HG03066 (cell line): ENCODE measurements at regions not wholly inside any gene's neighbourhood (a gene's known extent, or its start where the extent isn't known, plus 50 kb on each side); places are given as distances from the start of the nearest gene placed in this dataset.

Experiments used
- ATAC-seq: cut with Tn5 transposase; IDR thresholded peaks from one replicate; pipeline ENCODE4 v1.9.1; 2021; ENCODE audit warnings: low read depth; ENCODE audit not compliant: unreplicated experiment

DNA sequence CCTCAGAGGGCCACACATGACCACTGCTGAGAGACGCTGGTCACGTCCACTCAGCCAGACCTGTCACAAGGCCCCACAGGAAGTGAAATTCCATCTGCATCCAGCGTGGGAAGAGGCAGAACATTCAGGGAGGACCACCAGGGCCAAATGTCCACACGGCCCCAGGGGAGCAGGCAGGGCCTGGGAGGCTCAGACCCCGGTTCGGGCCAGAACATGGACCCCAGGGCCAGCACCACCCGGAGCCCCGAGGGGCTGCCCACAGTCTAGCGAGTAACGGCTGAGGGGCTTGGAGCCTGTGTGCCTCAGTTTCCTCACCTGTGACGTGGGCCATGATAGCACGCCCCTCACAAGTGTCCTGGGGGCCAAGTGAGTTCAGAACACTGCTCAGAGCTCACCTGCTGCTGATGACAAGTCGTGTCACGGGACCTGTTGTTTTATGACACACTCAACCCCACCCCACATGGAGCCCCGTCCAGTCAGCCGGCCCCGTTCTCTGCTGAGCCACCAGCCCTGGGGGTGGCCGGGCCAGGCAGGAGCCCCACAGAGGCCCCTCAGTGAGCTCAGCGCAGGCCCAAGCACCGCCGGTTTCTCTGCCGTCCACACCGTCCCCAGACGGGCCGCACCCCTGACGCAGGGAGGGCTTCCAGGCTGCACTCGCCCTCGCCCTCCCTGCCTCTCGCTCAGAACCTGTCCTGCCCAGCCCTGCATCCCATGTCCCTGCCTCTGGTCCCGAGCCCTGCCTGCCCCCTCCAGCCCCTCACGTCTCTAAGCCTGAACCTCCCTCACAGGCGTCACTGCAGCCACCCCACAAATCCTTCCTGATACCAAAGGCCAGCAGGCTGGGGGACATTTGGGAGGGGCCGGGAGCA, 79.5 kb upstream of the GALNT9 start:
- ATAC-seq: no peak

DNA sequence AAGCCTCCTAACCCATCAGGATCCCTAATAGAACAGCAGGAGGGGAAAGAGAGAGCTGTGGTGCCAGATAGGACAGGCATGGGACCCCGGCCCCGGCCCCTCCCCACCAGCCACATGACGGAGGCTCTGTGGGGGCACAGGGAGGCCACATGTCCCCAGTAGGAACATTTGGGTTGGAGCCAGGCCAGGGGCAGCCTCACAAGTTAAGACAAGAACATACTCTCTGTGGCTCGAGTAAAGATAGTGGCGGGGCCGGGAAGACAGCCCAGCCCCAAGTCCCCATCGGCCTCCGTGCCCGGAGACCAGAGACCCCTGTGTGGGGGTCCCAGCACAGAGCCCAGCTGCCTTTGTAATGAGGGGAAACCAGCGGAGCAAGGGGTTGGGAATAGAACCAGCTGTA, 78.6 kb upstream of the GALNT9 start:
- ATAC-seq: no peak

DNA sequence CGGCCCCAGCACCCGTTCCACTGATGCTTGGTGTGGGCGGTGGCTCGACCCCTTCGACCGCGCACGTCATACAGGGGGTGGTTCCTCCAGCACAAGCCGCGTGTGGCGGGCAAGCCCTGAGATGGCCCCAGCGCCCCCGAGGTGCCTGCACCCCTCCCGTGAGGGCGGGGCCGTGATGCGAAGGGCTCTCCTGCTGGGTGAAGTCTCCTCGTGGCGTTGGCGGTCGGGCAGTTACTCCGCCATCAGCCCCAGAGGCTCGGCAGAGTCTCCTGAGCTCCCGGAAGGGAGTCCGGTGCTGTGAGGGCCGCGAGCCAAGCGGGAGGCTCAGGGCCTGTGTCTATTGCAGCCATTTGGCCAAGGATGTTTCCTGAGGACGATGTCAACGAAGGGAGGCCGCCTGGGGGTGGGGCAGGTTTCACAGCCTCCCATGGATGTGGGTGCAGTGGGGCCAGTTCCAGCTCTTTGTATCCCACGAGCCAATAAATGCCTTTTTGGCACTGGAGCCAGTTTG, 78.1 kb upstream of the GALNT9 start:
- no peak for ATAC-seq

DNA sequence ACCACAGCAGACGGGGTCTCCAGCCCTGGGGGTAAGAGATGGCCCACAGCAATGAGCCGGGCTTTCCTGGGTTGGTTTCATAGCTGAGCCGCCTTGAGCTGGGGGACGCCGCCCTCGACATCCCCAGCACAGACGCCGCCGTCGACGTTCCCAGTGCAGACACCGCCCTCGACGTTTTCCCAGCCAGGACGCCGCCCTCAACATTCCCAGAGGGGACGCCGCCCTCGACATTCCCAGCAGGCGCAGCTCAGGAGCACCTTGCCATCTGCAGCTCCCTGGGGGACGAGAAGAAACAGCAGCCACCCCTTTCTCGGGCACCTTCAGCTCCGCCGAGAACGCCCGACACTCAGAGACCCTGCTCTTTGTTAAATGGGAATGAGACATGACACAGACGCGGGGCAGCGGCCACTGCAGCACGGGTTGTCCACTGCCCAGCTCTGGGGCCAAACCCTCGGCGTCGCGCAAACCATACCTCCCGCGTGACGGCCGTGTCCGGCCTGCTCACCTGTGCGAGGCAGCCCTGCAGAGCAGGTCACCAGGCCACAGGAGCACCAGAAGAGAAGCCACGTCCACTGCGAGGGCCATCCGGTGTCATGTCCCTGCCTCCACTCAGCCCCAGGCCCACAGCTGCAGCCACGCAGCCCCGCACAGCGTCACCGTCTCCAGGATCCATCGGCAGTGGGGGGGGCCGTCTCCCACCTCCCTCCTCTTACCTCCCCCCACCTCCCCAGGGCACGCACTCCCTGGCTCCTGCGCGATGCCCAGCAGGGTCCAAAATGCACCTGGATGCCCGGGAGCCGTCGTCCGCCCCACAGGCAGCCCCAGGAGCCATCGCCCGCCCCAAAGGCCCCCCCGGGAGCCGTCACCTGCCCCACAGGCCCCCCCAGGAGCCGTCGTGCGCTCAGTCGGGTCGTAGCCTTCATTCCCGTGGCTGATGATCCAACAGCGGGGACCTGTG, 77.4 kb upstream of the GALNT9 start:
- no peak for ATAC-seq

DNA sequence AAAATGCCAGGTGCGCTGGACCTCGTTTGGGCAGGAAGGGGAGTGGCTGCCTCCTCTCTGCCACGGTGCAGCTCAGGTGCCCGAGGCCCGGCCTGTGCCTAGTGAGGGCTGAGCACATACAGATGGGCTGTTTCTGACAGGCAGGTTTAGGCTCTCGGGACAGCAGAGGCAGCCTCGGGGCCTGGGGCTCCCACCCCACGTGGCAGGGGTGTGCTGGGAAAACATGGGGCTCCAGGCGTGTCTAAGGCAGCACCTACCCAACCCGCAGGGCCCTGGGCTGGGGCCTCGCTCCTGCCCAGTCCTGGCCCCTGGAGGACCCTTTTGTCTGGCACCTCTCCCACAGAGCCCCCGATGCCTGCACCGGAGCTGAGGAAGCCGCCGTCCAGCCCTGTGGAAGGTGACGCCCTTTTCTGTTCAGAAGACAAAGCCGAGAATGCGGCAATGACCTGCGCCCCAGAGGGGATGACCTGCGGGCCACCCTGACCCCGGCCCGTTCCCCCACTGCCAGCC, 76.4 kb upstream of the GALNT9 start:
- no peak for ATAC-seq

DNA sequence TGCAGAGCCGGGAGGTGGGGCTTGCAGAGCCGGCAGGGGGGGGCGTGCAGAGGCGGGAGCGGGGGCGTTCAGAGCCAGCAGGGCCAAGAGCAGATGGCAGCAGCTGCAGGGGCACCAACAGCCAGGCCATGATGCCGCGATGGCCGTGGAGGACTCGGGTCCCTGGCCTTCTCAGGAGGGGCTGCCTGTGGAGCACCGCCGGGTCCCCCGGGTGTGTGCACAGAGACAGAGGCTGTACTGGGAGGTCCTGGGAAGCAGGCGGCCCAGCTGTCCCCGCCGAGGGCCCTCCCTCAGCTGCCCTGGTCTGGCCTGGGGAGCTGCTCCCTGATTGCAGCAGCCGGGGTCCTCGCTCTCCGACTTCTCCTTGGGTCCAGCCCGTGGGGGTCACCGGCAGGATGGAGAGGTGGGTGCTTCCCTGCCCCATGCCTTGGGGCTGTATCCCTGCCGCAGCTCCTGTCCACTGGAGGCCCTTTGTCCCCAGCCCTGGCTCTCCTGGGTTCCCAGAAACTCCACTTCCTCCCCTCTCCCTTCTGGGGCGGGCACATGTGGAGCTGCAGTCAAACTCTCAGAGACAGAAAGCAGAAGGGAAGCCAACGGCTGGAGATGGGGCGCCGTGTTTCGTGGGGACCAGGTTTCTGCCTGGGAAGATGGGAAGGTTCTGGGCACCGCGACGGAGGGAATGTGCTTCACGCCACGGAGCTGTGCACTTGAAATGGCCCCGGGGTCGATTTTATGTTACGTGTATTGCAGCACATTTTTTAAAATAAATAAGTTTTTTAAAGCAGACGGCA, 75.8 kb upstream of the GALNT9 start:
- no peak for ATAC-seq

DNA sequence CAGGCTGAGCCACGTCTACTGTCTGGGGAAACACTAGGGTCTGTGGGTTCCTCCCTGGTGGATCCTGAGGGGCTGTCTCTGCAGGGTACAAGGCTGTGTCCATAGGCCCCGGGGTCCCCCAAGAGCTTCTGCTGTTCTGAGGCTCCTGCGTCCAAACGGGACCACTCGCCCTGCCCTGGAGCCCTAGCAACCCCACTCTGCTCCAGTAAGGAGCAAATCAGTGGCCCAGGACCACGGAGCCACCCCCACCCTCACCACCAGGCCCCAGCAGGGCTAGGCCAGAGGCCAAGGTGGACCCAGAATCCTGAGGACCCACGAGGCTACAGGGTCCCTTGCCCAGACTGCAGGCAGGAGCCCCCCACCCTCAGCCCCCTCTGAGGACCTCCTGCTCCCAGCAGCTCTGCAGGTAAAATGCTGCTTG, 75.1 kb upstream of the GALNT9 start:
- no peak for ATAC-seq

DNA sequence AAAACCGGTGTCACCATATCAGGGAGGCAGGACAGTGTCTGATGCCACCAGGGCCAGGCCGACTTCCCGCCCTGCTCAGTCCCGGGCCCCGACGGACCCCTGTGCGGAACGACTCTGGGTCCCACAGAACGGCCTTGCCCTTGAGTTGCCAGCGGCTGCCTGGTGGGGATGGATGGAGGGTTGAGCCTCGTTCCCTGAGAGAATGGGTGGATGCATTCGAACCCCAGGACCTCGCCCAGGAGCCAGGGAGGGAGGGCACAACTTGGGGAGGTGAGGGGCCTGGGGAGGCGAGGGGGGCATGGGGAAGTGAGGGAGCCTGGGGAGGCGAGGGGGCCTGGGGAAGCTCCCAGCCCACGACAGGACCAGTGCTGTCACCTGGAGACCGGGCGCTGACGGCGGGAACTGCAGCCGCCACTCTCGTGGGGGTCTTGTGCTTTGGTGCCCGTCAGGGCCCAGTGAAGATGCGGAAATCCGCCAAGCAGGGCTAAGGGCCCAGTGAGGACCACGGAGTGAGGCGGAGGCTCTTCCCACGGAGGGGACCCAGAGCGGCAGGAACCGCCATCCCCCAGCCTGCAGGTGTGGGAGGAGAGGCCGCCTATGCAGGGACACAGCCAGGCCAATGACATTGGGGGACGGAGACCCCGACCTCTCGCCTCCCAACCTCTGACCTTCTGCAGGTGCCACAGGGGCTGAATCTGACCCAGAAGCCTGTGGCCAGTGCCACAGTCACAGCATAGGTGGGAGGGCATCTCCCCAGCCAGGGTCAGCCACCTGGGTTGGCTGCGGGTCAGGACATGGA, 74.4 kb upstream of the GALNT9 start:
- ATAC-seq: no peak

DNA sequence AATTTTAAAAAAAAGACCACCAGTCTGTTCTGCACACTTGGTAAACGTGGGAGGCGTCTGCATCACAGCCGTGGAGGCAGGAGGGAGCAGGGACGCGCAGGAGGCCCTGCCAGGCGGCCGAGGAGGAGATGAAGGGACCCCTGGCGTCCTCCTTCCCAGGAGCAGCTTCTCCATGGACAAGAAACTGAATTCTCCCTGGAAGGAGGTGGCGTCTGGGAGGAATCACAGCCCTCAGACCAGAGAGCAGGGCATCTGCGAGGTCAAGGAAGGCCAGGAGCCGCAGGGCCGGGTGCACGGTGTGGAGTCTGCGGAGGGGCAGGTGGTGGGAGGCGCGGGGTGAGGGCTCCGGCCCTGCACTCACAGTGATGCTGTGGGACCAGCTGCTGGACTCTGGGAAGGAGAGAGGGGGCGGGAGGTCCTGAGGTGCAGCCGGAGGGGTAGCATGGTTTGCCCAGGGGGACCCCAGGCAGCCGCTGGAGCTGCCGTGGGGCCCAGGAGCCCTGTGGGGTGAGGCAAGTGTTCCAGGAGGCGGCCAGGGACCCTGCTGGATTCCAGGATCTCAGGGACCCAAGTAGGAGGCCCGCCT, 73.5 kb upstream of the GALNT9 start:
- ATAC-seq: no peak

DNA sequence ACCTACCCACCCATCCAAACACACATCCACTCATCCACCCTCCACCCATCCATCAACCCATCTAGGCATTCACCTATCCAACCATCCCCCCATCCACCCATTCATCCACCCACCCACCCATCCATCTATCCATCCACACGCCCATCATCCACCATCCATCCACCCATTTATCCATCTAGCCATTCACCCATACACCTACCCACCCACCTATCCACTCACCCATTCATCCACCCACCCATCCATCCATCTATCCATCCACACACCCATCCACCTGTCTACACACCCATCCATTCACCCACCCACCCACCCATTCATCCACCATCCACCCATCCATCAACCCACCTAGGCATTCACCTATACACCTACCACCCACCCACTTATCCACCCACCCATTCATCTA, 72.6 kb upstream of the GALNT9 start:
- no peak for ATAC-seq

DNA sequence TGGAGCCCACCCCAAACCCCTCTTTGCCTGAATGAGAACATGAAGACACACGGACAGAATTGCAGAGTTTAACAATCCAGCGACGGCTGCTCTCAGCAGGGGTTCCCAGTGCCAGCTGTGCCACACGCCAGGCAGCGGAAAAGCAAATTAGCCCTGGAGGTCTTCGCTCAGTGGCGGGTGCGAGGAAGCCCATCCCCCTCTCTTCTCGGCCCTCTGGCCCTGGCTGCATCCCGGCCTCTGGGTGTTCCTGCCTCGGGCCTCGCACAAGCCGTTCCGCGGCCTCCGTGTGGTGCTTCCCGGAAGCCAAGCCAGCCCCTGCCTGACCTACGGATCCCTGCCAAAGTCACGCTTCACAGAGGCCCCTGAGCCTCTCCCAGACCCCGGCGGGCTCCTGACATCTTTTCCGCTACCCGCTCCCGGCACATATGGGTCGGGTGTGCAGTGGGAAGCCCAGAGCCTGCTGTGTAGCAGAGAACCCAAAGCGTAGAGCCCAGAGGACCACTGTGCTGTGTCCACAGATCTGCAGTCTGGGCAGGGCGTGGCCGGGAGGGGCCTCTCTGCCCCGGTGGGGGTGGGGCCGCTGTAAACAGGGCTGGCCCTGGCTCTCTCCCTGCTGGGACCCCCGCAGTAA, 70.7 kb upstream of the GALNT9 start:
- ATAC-seq: no peak

DNA sequence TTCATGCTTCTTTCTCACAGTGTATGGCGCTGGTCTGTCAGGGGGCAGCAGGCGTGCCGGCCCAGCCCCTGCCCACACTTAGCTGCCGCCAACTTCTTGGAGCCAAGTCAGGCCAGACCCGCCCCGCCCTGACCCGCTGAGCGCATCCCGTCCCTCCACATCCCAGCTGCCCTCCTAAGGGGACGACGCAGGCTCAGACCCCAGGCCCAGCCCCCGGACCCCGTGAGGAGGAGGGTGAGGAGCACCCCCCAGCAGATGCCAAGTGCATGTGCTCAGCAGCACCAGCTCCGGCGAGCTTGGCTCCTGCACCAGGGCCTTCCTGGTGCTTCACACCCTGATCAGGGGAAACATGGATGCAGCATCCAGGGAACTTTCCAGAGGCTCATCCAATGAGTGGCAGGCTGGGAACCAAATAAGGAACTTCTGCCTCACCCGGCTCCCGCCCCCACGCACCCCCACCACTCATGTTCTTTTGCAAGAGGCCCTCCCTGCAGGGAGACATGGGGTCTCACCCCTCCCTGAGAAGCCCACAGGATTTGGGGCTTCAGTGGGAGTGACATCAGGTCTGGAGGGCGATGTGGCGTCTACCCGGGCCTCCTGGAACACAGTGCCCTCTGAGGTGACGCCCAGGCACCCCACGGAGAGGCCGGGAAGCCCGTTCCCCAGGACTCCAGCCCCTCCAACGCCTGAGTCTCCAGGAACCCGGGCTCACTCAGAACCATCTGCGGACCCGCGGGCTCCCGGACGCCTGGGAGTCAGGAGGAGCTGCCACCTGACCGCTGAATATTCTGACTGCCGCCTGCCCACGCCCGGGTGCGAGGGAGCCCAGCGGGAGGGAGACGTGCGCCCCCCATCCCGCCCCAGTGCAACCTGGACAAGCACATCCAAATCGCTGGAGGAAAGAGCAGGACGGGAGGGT, 70.0 kb upstream of the GALNT9 start:
- no peak for ATAC-seq

DNA sequence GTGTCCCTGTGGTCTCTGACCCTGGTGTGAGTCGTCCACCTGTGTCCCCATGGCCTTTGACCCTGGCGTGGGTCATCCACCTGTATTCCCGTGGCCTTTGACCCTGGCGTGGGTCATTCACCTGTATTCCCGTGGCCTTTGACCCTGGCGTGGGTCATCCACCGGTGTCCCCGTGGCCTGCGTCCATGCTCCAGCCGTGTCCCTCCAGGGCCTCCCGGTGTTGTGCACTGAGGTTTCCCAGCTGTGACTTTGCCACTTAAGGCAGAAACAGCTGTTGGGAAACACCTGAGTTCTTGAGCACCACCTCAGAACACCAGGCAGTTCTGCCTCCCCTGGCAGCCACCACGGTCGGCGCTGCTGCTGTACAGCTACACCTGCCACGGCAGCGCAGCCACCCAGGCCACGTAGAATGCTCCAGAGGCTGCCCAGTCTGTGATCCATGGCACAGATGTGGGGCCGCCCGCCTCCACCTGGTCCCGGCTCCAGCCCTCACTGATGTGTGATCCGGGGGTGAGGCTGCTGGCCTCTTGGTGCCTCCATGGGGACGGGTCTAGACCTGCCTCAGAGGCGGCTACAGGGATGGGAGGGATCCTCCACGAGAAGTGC, 69.1 kb upstream of the GALNT9 start:
- ATAC-seq: no peak

DNA sequence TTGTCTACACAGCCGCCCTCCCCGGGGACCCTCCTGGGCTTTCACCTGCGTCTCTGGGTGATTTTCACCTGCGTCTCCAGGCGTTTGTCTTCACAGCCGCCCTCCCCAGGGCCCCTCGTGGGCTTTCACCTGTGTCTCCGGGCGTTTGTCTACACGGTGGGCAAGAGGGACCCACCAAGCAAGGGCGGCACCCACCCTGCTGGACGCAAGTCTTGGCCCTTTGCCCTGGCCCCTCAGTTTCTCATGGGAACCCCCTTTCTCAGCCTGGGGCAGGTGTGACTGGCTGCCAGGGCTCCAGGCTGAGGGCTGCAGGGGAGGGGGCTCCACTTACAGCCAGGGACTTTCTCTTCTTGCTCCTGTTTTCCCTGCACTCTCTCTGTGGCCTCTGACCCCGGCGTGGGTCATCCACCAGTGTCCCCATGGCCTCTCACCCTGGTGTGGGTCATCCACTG, 68.6 kb upstream of the GALNT9 start:
- ATAC-seq: no peak

DNA sequence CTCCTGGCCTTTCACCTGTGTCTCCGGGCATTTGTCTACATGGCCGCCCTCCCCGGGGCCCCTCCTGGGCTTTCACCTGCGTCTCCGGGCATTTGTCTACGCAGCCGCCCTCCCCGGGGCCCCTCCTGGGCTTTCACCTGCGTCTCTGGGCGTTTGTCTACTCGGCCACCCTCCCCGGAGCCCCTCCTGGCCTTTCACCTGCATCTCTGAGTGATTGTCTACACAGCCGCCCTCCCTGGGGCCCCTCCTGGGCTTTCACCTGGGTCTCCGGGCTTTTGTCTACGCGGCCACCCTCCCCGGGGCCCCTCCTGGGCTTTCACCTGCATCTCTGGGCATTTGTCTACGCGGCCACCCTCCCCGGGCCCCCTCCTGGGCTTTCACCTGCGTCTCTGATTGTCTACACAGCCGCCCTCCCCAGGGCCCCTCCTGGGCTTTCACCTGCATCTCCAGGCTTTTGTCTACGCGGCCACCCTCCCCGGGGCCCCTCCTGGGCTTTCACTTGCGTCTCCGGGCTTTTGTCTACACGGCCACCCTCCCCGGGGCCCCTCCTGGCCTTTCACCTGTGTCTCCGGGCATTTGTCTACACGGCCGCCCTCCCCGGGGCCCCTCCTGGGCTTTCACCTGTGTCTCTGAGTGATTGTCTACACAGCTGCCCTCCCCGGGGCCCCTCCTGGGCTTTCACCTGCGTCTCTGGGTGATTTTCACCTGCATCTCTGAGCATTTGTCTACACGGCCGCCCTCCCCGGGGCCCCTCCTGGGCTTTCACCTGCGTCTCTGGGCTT, 68.0 kb upstream of the GALNT9 start:
- no peak for ATAC-seq

DNA sequence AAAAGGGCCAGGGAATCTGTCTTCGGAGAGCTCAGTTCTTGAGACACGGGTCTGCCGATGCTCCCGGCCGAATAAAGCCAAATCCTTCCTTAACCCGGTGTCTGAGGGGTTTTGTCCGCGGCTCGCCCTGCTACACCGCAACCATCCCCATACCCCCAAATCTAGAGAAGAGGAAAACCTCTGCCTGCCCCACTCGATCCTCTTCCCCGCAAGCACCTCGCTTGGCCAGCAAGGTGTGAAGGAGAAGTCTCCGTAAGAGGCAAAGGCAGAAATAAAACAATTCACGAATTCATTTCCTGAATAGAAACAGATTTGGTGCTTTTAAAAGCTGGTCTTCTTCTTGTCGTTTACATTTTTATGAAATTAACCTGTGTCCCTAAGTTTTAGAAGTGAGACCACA, 67.3 kb upstream of the GALNT9 start:
- no peak for ATAC-seq
